ENCODE measurements at regions not wholly inside any gene's neighbourhood (a gene's known extent, or its start where the extent isn't known, plus 50 kb on each side); places are given as distances from the start of the nearest gene placed in this dataset.

DNA sequence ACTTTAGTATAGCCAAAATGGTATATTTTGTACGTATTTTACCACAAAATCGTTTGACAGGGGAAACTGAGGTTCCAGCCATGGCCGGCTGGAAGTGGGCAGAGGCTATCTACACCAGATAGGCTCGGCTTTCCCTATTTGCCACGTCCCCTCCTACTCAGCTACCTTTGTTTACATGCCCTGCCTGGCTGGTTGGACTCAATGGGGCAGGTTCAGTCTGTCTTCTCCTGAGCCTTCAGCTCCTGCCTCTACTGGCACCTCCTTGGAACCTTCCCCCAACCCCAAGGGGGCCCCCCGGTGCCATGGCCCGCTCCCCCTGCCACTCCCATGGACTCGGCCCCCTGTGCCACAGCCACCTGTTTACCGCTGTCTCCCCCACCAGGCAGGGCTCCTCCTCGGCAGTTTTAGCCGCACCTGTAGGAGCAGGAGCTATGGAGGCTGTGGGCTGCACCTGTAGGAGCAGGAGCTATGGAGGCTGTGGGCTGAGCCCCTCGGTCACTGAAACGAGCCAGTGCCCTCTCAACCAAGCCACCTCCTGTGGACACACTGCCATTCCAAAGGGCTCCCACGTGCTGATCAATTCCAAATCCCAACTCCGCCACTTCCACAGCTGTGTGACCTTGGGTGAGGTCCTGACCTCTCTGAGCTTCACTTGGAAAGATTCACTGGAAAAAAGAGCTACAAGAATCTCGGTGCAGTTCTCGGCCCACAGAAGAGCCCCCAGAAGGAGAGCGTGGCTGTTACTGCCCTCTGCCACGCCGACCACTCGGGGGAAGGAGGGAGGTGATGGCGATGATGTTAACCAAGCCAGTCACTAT, 62.2 kb downstream of the NCOR2 start:
- Histone ChIP-seq H3K9me1 (ENCODE audit: insufficient read depth, low read length) (peaks cover 24% of the 10 kb centered on the region), H4K20me1 (ENCODE audit: insufficient read depth, low read length) (peaks cover 98% of the 10 kb centered on the region), H3K56ac (ENCODE audit: extremely low read depth, insufficient read depth, low read length) (no peak overlapping the region), H3K18ac (ENCODE audit: low read depth, low read length) (no peak overlapping the region), H3K79me1 (ENCODE audit: low read depth in 1 of 2, low read length in 2 of 2) (peaks cover 26 to 99% of the 10 kb centered on the region in 2 experiments), H2BK20ac (ENCODE audit: low read depth, low read length) (no peak overlapping the region), H2BK5ac (ENCODE audit: low read depth, low read length, poor library complexity, severe bottlenecking) (no peak overlapping the region), H3K4me1 (ENCODE audit: control insufficient read depth, insufficient read depth, low read length) (peaks cover 25% of the 10 kb centered on the region), H3K9me3 (ENCODE audit: control insufficient read depth, insufficient read depth, low read length) (no peaks in the 10 kb centered on the region), H2AFZ (replicated peaks; ENCODE audit: low read length, poor library complexity) (no peak overlapping the region), H2BK15ac (ENCODE audit: low read depth, low read length) (no peak overlapping the region), H2AK9ac (replicated peaks; ENCODE audit: low read depth, low read length, poor library complexity) (no peak overlapping the region), H3K4ac (ENCODE audit: low read depth, low read length) (no peak overlapping the region), H3K9ac (ENCODE audit: low read depth, low read length) (no peak overlapping the region), H2BK120ac (ENCODE audit: low read depth, low read length) (no peak overlapping the region), H3K27me3 (ENCODE audit: control insufficient read depth, insufficient read depth, low read length) (no peaks in the 10 kb centered on the region), H3K27ac (ENCODE audit: insufficient read depth, low read length) (no peak overlapping the region), H3K14ac (replicated peaks; ENCODE audit: low read depth, low read length) (no peak overlapping the region), H2AK5ac (ENCODE audit: low read depth, low read length) (no peak overlapping the region), H4K91ac (ENCODE audit: insufficient read depth, low read depth, low read length) (no peak overlapping the region), H3K36me3 (ENCODE audit: control insufficient read depth, insufficient read depth, low read length) (0 out of 2 replicates have a peak, but pooled peaks cover 2% of the 10 kb centered on the region), H3K23ac (ENCODE audit: low read depth, low read length) (no peak overlapping the region), H3K4me3 (ENCODE audit: insufficient read depth, low read depth, low read length) (no peak overlapping the region), H3K4me2 (ENCODE audit: low read depth, low read length) (no peak overlapping the region), H4K8ac (ENCODE audit: low read depth in 2 of 2, low read length in 2 of 2) (no peak overlapping the region), H4K5ac (ENCODE audit: low read depth, low read length) (no peak overlapping the region)
- BruUV-seq (replicated peaks), result no TSS peak
- ChIA-PET POLR2A (ENCODE audit: unreplicated experiment) (interaction anchor here (0.5 kb wide), 1 partner anchor 116 kb away, joined by 3 read pairs; no protein-coding TSS in a partner anchor), CTCF (no interaction called here)
- no peak for ATAC-seq (ENCODE audit: low read depth)
- DNase-seq, result no peak
- dilution Hi-C loops (cut with HindIII; ENCODE audit: low sequenced_read_pairs, unreplicated experiment) (no loop called here), intact Hi-C loops (cut with micrococcal nuclease) (no loop called here), in situ Hi-C loops (cut with MboI; ENCODE audit: low sequenced_read_pairs) (no loop called here)
- WGBS, 2 experiments (ENCODE audit: extremely low coverage in 2 of 2, insufficient read length in 1 of 2), result 76% methylated on average over 5 of the region's 22 CpGs; no CpG with 5 or more reads in 1 of the 2 experiments
- TF ChIP-seq, protein P1, sequence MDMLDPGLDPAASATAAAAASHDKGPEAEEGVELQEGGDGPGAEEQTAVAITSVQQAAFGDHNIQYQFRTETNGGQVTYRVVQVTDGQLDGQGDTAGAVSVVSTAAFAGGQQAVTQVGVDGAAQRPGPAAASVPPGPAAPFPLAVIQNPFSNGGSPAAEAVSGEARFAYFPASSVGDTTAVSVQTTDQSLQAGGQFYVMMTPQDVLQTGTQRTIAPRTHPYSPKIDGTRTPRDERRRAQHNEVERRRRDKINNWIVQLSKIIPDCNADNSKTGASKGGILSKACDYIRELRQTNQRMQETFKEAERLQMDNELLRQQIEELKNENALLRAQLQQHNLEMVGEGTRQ (IDR thresholded peaks at IDR 0.05; ENCODE audit: low read depth, low read length), result no peak
- no peak for TF ChIP-seq MXI1 (IDR thresholded peaks at IDR 0.05; ENCODE audit: borderline replicate concordance, low read depth, low read length)
- TF ChIP-seq MAZ (IDR thresholded peaks at IDR 0.05; ENCODE audit: borderline replicate concordance, low read depth, low read length), result no peak
- TF ChIP-seq BHLHE40 (IDR thresholded peaks at IDR 0.05; ENCODE audit: low read depth, low read length), result no peak
- TF ChIP-seq, protein P2, sequence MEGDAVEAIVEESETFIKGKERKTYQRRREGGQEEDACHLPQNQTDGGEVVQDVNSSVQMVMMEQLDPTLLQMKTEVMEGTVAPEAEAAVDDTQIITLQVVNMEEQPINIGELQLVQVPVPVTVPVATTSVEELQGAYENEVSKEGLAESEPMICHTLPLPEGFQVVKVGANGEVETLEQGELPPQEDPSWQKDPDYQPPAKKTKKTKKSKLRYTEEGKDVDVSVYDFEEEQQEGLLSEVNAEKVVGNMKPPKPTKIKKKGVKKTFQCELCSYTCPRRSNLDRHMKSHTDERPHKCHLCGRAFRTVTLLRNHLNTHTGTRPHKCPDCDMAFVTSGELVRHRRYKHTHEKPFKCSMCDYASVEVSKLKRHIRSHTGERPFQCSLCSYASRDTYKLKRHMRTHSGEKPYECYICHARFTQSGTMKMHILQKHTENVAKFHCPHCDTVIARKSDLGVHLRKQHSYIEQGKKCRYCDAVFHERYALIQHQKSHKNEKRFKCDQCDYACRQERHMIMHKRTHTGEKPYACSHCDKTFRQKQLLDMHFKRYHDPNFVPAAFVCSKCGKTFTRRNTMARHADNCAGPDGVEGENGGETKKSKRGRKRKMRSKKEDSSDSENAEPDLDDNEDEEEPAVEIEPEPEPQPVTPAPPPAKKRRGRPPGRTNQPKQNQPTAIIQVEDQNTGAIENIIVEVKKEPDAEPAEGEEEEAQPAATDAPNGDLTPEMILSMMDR (conservative IDR thresholded peaks at IDR 0.05; ENCODE audit: low read depth, low read length), result no peak
- no peak for TF ChIP-seq RAD21 (IDR thresholded peaks at IDR 0.05; ENCODE audit: low read length)
- no peak for TF ChIP-seq POLR2A (IDR thresholded peaks at IDR 0.05; ENCODE audit: low read depth, low read length)
- TF ChIP-seq, protein P3, sequence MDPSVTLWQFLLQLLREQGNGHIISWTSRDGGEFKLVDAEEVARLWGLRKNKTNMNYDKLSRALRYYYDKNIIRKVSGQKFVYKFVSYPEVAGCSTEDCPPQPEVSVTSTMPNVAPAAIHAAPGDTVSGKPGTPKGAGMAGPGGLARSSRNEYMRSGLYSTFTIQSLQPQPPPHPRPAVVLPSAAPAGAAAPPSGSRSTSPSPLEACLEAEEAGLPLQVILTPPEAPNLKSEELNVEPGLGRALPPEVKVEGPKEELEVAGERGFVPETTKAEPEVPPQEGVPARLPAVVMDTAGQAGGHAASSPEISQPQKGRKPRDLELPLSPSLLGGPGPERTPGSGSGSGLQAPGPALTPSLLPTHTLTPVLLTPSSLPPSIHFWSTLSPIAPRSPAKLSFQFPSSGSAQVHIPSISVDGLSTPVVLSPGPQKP (IDR thresholded peaks at IDR 0.05; ENCODE audit: borderline replicate concordance, low read depth, low read length), result no peak
- no peak for TF ChIP-seq NFE2L2 (IDR thresholded peaks at IDR 0.05; ENCODE audit: low read depth, low read length)
- TF ChIP-seq CHD1 (IDR thresholded peaks at IDR 0.05; ENCODE audit: low read depth, low read length), result no peak
- TF ChIP-seq FOS (IDR thresholded peaks at IDR 0.05; ENCODE audit: low read depth, low read length), result no peak
- TF ChIP-seq RFX5 (IDR thresholded peaks at IDR 0.05; ENCODE audit: low read depth, low read length), result no peak
- TF ChIP-seq CEBPB (IDR thresholded peaks at IDR 0.05; ENCODE audit: low read depth, low read length), result no peak

Data from IMR-90 (cell line).